ENCODE measurements at regions not wholly inside any gene's neighbourhood (a gene's known extent, or its start where the extent isn't known, plus 50 kb on each side); places are given as distances from the start of the nearest gene placed in this dataset.
A peak's percentile ranks its signal among the peaks of the same experiment; 100 is the strongest.

DNA sequence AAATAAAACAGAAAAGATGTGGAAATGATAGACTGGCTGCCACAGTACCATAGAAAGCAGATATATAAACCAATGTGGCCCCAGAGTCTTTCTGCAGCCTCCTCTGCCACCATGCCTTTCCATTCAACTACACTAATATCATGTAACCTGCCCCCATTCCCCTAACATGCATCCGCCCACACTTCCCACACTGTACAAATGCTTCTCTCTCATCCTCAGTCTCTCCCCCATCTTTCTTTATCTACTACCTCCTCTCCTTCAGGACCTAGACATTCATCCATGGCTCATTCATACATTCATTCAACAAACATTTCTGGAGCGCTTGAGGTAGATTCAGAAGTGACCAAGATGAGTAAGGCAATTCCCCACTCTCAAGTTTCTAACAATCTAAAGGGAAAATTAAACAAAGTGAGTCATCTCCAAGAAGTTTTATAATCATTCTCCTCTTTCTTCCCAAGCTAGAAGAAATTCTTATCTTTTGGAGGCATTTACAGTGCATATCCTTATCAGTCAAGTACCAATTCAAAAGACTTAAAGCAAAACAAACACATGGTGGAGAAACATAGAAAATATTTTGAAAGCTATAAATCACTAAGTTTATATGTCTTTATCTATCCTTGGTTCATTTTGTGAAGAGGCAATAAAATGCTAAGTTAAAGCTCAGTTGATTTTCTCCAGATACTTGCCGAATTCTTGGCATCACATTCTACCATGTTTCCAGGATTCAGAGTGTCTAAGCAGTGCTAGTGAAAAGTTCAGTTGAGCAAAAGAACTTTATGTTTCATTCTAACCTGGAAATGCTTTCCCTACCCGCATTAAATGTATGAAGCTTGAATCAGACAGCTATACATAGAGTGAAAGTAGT, 70.5 kb upstream of the FRMD6 start:
- TF ChIP-seq, protein P1, sequence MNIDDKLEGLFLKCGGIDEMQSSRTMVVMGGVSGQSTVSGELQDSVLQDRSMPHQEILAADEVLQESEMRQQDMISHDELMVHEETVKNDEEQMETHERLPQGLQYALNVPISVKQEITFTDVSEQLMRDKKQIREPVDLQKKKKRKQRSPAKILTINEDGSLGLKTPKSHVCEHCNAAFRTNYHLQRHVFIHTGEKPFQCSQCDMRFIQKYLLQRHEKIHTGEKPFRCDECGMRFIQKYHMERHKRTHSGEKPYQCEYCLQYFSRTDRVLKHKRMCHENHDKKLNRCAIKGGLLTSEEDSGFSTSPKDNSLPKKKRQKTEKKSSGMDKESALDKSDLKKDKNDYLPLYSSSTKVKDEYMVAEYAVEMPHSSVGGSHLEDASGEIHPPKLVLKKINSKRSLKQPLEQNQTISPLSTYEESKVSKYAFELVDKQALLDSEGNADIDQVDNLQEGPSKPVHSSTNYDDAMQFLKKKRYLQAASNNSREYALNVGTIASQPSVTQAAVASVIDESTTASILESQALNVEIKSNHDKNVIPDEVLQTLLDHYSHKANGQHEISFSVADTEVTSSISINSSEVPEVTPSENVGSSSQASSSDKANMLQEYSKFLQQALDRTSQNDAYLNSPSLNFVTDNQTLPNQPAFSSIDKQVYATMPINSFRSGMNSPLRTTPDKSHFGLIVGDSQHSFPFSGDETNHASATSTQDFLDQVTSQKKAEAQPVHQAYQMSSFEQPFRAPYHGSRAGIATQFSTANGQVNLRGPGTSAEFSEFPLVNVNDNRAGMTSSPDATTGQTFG (tag by site-specific recombination; IDR thresholded peaks at IDR 0.05; ENCODE audit: borderline replicate concordance) = no peak
- TF ChIP-seq, protein P2, sequence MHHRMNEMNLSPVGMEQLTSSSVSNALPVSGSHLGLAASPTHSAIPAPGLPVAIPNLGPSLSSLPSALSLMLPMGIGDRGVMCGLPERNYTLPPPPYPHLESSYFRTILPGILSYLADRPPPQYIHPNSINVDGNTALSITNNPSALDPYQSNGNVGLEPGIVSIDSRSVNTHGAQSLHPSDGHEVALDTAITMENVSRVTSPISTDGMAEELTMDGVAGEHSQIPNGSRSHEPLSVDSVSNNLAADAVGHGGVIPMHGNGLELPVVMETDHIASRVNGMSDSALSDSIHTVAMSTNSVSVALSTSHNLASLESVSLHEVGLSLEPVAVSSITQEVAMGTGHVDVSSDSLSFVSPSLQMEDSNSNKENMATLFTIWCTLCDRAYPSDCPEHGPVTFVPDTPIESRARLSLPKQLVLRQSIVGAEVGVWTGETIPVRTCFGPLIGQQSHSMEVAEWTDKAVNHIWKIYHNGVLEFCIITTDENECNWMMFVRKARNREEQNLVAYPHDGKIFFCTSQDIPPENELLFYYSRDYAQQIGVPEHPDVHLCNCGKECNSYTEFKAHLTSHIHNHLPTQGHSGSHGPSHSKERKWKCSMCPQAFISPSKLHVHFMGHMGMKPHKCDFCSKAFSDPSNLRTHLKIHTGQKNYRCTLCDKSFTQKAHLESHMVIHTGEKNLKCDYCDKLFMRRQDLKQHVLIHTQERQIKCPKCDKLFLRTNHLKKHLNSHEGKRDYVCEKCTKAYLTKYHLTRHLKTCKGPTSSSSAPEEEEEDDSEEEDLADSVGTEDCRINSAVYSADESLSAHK (tag by site-specific recombination; IDR thresholded peaks at IDR 0.05) = peak; percentile 91
